SIG-M5 treated with dmso at 0.1 percent for 504 hours (cell line): ENCODE measurements at regions not wholly inside any gene's neighbourhood (a gene's known extent, or its start where the extent isn't known, plus 50 kb on each side); places are given as distances from the start of the nearest gene placed in this dataset.

Experiments used
- DNase-seq: peaks from one replicate; lab custom pipeline; 2025; ENCODE audit not compliant: unreplicated experiment; lab: John Stamatoyannopoulos, UW

- DNase-seq: no peak
These were observed 364.6 kb downstream of the DMRT2 start for GRCh38 chr9:1414711-1415131.

GRCh38 chr9:1415146-1415545, 365.0 kb downstream of the DMRT2 start:
- DNase-seq: no peak

GRCh38 chr9:1416261-1416660, 366.1 kb downstream of the DMRT2 start:
- DNase-seq: no peak

- no peak for DNase-seq
These were observed 371.3 kb downstream of the DMRT2 start for GRCh38 chr9:1421436-1421835.

GRCh38 chr9:1427875-1428274, 377.7 kb downstream of the DMRT2 start:
- no peak for DNase-seq

- peak; percentile 22 for DNase-seq
These were observed 379.1 kb downstream of the DMRT2 start for GRCh38 chr9:1429297-1429696.

- no peak for DNase-seq
These were observed 381.3 kb downstream of the DMRT2 start for GRCh38 chr9:1431461-1431860.

GRCh38 chr9:1434052-1434767, 384.1 kb downstream of the DMRT2 start:
- no peak for DNase-seq

GRCh38 chr9:1434811-1435210, 384.7 kb downstream of the DMRT2 start:
- DNase-seq: no peak

- no peak for DNase-seq
These were observed 390.1 kb downstream of the DMRT2 start for GRCh38 chr9:1440256-1440655.

GRCh38 chr9:1442105-1442504, 391.9 kb downstream of the DMRT2 start:
- no peak for DNase-seq

GRCh38 chr9:1443450-1443849, 393.3 kb downstream of the DMRT2 start:
- DNase-seq: no peak

GRCh38 chr9:1446671-1447070, 396.5 kb downstream of the DMRT2 start:
- no peak for DNase-seq

- DNase-seq: no peak
These were observed 403.5 kb downstream of the DMRT2 start for GRCh38 chr9:1453636-1454035.

GRCh38 chr9:1454211-1454610, 404.1 kb downstream of the DMRT2 start:
- no peak for DNase-seq

- no peak for DNase-seq
These were observed 404.6 kb downstream of the DMRT2 start for GRCh38 chr9:1454616-1455347.

- DNase-seq: no peak
These were observed 405.6 kb downstream of the DMRT2 start for GRCh38 chr9:1455766-1456165.

- DNase-seq: no peak
These were observed 406.3 kb downstream of the DMRT2 start for GRCh38 chr9:1456301-1457024.

GRCh38 chr9:1457460-1457859, 407.3 kb downstream of the DMRT2 start:
- DNase-seq: no peak

- no peak for DNase-seq
These were observed 408.3 kb downstream of the DMRT2 start for GRCh38 chr9:1458503-1458902.

- peak; percentile 39 for DNase-seq
These were observed 410.1 kb downstream of the DMRT2 start for GRCh38 chr9:1460143-1460769.
